Neural cell (in vitro differentiated cells): ENCODE measurements at regions not wholly inside any gene's neighbourhood (a gene's known extent, or its start where the extent isn't known, plus 50 kb on each side); places are given as distances from the start of the nearest gene placed in this dataset.

Experiments
- H2AFZ ChIP-seq: fragments of 200-600, 300-800 bp; sonication (generic), shearing (Covaris generic); 2 replicates; pipeline ENCODE4 v1.6.0; 2014; ENCODE audit warnings: low read depth, mild to moderate bottlenecking, antibody characterized with exemption, low read length, moderate library complexity
- H3F3A ChIP-seq: fragments of 200-600 bp; shearing (Covaris generic); 2 replicates; pipeline ENCODE4 v1.6.1; 2016; ENCODE audit warnings: mild to moderate bottlenecking, moderate library complexity, mixed read lengths, antibody characterized with exemption, low read length; ENCODE audit not compliant: insufficient read depth, poor library complexity, severe bottlenecking
- H3K27ac ChIP-seq: fragments of 200-600, 300-800 bp; sonication (generic), shearing (Covaris generic); 2 replicates; pipeline ENCODE4 v1.5.1; 2014; ENCODE audit warnings: mild to moderate bottlenecking, low read length, moderate library complexity
- H3K27me3 ChIP-seq: fragments of 300-800, 200-600 bp; sonication (generic), shearing (Covaris generic); 2 replicates; pipeline ENCODE4 v1.6.0; 2014; ENCODE audit warnings: mild to moderate bottlenecking, low read depth, low read length, moderate library complexity; ENCODE audit not compliant: insufficient read depth
- H3K36me3 ChIP-seq: fragments of 300-800, 200-600 bp; sonication (generic), shearing (Covaris generic); 2 replicates; pipeline ENCODE4 v1.5.1; 2014; ENCODE audit warnings: mild to moderate bottlenecking, antibody characterized with exemption, low read length, moderate library complexity; ENCODE audit not compliant: insufficient read depth
- H3K4me2 ChIP-seq: fragments of 300-800, 200-600 bp; sonication (generic), shearing (Covaris generic); 2 replicates; pipeline ENCODE4 v1.6.0; 2014; ENCODE audit warnings: mild to moderate bottlenecking, low read length
- H3K4me3 ChIP-seq: fragments of 300-800, 200-600 bp; sonication (generic), shearing (Covaris generic); 2 replicates; pipeline ENCODE4 v1.5.1; 2014; ENCODE audit warnings: mild to moderate bottlenecking, low read length, moderate library complexity
- H3K79me2 ChIP-seq: fragments of 200-600 bp; shearing (Covaris generic); replicated peaks from 2 replicates; pipeline ENCODE4 v1.6.0; 2014; ENCODE audit warnings: mild to moderate bottlenecking, low read length, moderate library complexity; ENCODE audit not compliant: insufficient read depth
- H3K9ac ChIP-seq: fragments of 300-800, 200-600 bp; sonication (generic), shearing (Covaris generic); 2 replicates; pipeline ENCODE4 v1.6.1; 2016; ENCODE audit warnings: mild to moderate bottlenecking, low read length, mixed read lengths
- H3K9me2 ChIP-seq: fragments of 200-600 bp; shearing (Covaris generic); 2 replicates; pipeline ENCODE4 v1.6.1; 2016; ENCODE audit warnings: mild to moderate bottlenecking, low read length, mixed read lengths; ENCODE audit not compliant: insufficient read depth
- H3K9me3 ChIP-seq: fragments of 200-600, 300-800 bp; sonication (generic), shearing (Covaris generic); 2 replicates; pipeline ENCODE4 v1.6.1; 2016; ENCODE audit warnings: mild to moderate bottlenecking, mixed run types, low read length, moderate library complexity, mixed read lengths
- H4K20me1 ChIP-seq: fragments of 200-600 bp; shearing (Covaris generic); 2 replicates; pipeline ENCODE4 v1.6.1; 2016; ENCODE audit warnings: mild to moderate bottlenecking, mixed run types; ENCODE audit not compliant: insufficient read depth
- EP300 ChIP-seq: fragments of 450-650 bp; conservative IDR thresholded peaks from 2 replicates; pipeline ENCODE4 v1.6.1; 2014; ENCODE audit warnings: antibody characterized with exemption, mild to moderate bottlenecking, moderate library complexity; ENCODE audit not compliant: poor library complexity, severe bottlenecking
- EZH2 ChIP-seq: fragments of 200-600, 300-800 bp; shearing (Covaris generic), sonication (generic); IDR thresholded peaks from 2 replicates; pipeline ENCODE4 v1.6.1; 2014; ENCODE audit warnings: antibody characterized with exemption, low read length, borderline replicate concordance, mild to moderate bottlenecking; ENCODE audit not compliant: insufficient read depth, poor library complexity, severe bottlenecking
- MXI1 ChIP-seq: fragments of 450-650 bp; conservative IDR thresholded peaks from 2 replicates; pipeline ENCODE4 v1.6.1; 2014; ENCODE audit warnings: antibody characterized with exemption, mild to moderate bottlenecking; ENCODE audit not compliant: poor library complexity, severe bottlenecking
- POLR2AphosphoS5 ChIP-seq: IDR thresholded peaks from 2 replicates; pipeline ENCODE4 v1.6.1; 2012
- RAD21 ChIP-seq: fragments of 450-650 bp; conservative IDR thresholded peaks from 2 replicates; pipeline ENCODE4 v1.6.1; 2014; ENCODE audit warnings: antibody characterized with exemption, mild to moderate bottlenecking, moderate library complexity
- REST ChIP-seq: IDR thresholded peaks from 2 replicates; pipeline ENCODE4 v1.6.1; 2012; ENCODE audit warnings: borderline replicate concordance
- SMC3 ChIP-seq: fragments of 450-650 bp; conservative IDR thresholded peaks from 2 replicates; pipeline ENCODE4 v1.6.1; 2014; ENCODE audit warnings: antibody characterized with exemption, mild to moderate bottlenecking, moderate library complexity; ENCODE audit not compliant: poor library complexity
- TAF1 ChIP-seq: IDR thresholded peaks from 2 replicates; pipeline ENCODE4 v1.6.1; 2012; ENCODE audit warnings: low read depth
- TF ChIP-seq, protein P1 (sequence below): fragments of 450-650 bp; IDR thresholded peaks from 2 replicates; pipeline ENCODE4 v1.5.1; 2014; ENCODE audit warnings: antibody characterized with exemption, mild to moderate bottlenecking, moderate library complexity; ENCODE audit not compliant: poor library complexity, severe bottlenecking

DNA sequence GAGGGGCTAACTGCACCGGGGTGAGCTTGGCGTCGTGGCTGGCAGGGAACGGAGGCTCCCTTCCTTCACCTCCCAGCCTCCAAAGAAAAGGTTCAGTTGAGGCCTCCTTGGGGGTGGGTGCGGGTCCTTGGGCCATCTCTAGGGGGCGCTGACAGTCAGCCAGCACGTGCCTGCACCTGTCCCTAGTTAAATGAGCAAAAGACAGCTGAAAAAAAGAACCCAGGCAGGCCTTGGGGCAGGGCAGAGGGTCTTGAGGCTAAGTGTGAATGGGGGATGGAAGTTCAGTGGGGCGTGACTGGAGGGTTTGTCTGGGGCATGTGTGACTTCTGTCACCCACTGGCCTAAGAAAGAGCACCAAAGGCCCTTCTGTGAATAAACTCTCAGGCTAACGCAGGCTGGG is 56.4 kb downstream of the ZFP36L2 start:
- Histone ChIP-seq H3K27ac (no peak overlapping the region), H3K9me2 (no peaks in the 10 kb centered on the region)
- TF ChIP-seq, protein P1, sequence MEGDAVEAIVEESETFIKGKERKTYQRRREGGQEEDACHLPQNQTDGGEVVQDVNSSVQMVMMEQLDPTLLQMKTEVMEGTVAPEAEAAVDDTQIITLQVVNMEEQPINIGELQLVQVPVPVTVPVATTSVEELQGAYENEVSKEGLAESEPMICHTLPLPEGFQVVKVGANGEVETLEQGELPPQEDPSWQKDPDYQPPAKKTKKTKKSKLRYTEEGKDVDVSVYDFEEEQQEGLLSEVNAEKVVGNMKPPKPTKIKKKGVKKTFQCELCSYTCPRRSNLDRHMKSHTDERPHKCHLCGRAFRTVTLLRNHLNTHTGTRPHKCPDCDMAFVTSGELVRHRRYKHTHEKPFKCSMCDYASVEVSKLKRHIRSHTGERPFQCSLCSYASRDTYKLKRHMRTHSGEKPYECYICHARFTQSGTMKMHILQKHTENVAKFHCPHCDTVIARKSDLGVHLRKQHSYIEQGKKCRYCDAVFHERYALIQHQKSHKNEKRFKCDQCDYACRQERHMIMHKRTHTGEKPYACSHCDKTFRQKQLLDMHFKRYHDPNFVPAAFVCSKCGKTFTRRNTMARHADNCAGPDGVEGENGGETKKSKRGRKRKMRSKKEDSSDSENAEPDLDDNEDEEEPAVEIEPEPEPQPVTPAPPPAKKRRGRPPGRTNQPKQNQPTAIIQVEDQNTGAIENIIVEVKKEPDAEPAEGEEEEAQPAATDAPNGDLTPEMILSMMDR, result no peak
- TF ChIP-seq EZH2 (no peak), SMC3 (no peak), RAD21 (no peak), REST (no peak)

DNA sequence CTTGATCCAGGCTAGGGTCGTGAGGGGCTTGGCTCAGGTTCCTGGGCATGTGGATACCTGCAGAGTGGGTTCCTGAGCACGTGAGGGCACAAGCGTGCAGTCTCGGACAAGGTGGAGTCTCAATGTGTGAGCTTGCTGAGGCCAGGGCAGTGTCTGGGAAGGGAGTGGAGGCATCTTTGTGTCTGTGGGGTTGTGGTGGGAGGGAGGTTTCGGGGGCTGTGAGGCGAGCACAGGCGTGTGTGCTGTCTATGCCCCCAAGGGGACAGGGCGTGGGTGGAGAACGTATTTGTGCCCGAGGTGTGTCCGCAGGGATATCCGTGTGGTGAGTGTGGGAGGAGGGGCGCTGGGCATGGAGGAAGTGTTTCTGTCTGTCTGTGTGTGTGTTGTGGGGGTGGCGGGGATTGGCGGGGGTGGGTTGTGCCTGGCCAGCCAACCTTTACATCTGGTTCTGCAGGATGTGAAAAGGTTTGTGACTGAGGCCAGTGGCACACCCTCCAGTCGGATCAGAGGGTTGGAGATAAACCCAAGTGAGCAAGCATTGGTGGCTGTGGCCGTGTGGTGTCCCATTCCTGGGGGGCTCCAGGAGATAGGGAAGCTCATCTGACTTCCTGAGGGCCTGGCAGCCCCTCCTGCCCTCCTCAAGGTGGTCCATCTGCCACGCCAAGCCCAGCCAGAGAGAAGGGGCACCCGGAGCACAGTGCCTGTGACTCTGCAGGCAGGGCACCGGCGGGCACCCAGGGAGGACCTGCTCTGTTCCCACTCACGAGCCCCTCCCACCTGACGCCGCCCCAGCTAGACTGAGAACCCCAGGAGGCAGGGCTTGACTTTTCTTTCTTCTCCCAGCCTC is 57.1 kb downstream of the ZFP36L2 start:
- H3K36me3 ChIP-seq, result no peaks in the 10 kb centered on the region
- H2AFZ ChIP-seq, result no peak overlapping the region
- TF ChIP-seq, protein P1, result no peak
- no peak for TF ChIP-seq SMC3
- TF ChIP-seq REST, result no peak
- no peak for TF ChIP-seq TAF1
- no peak for TF ChIP-seq RAD21
- no peak for TF ChIP-seq MXI1
- TF ChIP-seq EP300, result no peak
- no peak for TF ChIP-seq POLR2AphosphoS5
- no peak overlapping the region for H3K4me3 ChIP-seq
- no peak overlapping the region for H3K9ac ChIP-seq
- no peaks in the 10 kb centered on the region for H4K20me1 ChIP-seq
- H3K27me3 ChIP-seq, result no peaks in the 10 kb centered on the region
- no peak overlapping the region for H3K27ac ChIP-seq
- H3K9me2 ChIP-seq, result no peaks in the 10 kb centered on the region
- H3K9me3 ChIP-seq, result peaks cover 3% of the 10 kb centered on the region
- no peaks in the 10 kb centered on the region for H3K79me2 ChIP-seq
- no peaks in the 10 kb centered on the region for H3F3A ChIP-seq
- H3K4me2 ChIP-seq, result no peak overlapping the region

More for the DNA sequence above, 56.4 kb downstream of the ZFP36L2 start:
- H3K27me3 ChIP-seq, result no peaks in the 10 kb centered on the region
- no peaks in the 10 kb centered on the region for H4K20me1 ChIP-seq
- H3K79me2 ChIP-seq, result no peaks in the 10 kb centered on the region
- no peak overlapping the region for H2AFZ ChIP-seq
- H3K9me3 ChIP-seq, result peaks cover 3% of the 10 kb centered on the region
- H3K9ac ChIP-seq, result no peak overlapping the region
- no peak overlapping the region for H3K4me2 ChIP-seq
- H3K4me3 ChIP-seq, result no peak overlapping the region
- no peaks in the 10 kb centered on the region for H3F3A ChIP-seq
- H3K36me3 ChIP-seq, result no peaks in the 10 kb centered on the region
